ENCODE measurements at regions not wholly inside any gene's neighbourhood (a gene's known extent, or its start where the extent isn't known, plus 50 kb on each side); places are given as distances from the start of the nearest gene placed in this dataset.

GRCh38 chr18:8537400-8537799 is 71.8 kb upstream of the RAB12 start:
- WGBS, 2 experiments (ENCODE audit: low coverage in 1 of 2, low lambda C conversion rate in 2 of 2, missing lambda C conversion rate in 2 of 2), result 47 to 55% methylated on average over 17 of the region's 17 CpGs
- H3K27me3 ChIP-seq (replicated peaks; ENCODE audit: insufficient read depth), result peaks cover 6% of the 10 kb centered on the region; the same call in 1 of the 2 replicates
- no peak overlapping the region for H3K4me2 ChIP-seq (ENCODE audit: unreplicated experiment)
- no peaks in the 10 kb centered on the region for H3K9me2 ChIP-seq (ENCODE audit: insufficient read depth)
- H4K20me1 ChIP-seq (ENCODE audit: insufficient read depth), result no peaks in the 10 kb centered on the region
- no peaks in the 10 kb centered on the region for H3K4me1 ChIP-seq (ENCODE audit: insufficient read depth)
- H3K36me3 ChIP-seq (ENCODE audit: low read depth), result no peaks in the 10 kb centered on the region
- no peak for TF ChIP-seq EZH2phosphoT487 (IDR thresholded peaks at IDR 0.05; ENCODE audit: insufficient read depth, low read depth)
- no peak for TF ChIP-seq EZH2 (IDR thresholded peaks at IDR 0.05; ENCODE audit: insufficient read depth, poor library complexity, severe bottlenecking)
- no peak for DNase-seq
- no peak overlapping the region for H3K4me3 ChIP-seq
- no peaks in the 10 kb centered on the region for H3K9me3 ChIP-seq (ENCODE audit: low read depth)
- H3F3A ChIP-seq (ENCODE audit: insufficient read depth), result no peaks in the 10 kb centered on the region
- H2AFZ ChIP-seq, result no peak overlapping the region
- no peak overlapping the region for H3K9ac ChIP-seq
- H3K79me2 ChIP-seq (ENCODE audit: insufficient read depth), result no peaks in the 10 kb centered on the region
- in situ Hi-C loops (cut with MboI), result no loop called here
- no peak overlapping the region for H3K27ac ChIP-seq

- Histone ChIP-seq H4K20me1 (ENCODE audit: insufficient read depth) (no peaks in the 10 kb centered on the region), H3K9me3 (ENCODE audit: low read depth) (no peaks in the 10 kb centered on the region), H3K4me2 (ENCODE audit: unreplicated experiment) (no peak overlapping the region), H3K79me2 (ENCODE audit: insufficient read depth) (no peaks in the 10 kb centered on the region), H3K27me3 (replicated peaks; ENCODE audit: insufficient read depth) (peaks cover 6% of the 10 kb centered on the region; the same call in 1 of the 2 replicates), H3F3A (ENCODE audit: insufficient read depth) (no peaks in the 10 kb centered on the region), H3K36me3 (ENCODE audit: low read depth) (no peaks in the 10 kb centered on the region), H2AFZ (no peak overlapping the region), H3K9me2 (ENCODE audit: insufficient read depth) (no peaks in the 10 kb centered on the region), H3K4me3 (no peak overlapping the region), H3K27ac (no peak overlapping the region), H3K4me1 (ENCODE audit: insufficient read depth) (no peaks in the 10 kb centered on the region), H3K9ac (no peak overlapping the region)
- 58 to 64% methylated on average over 2 of the region's 2 CpGs for WGBS, 2 experiments (ENCODE audit: low coverage in 1 of 2, low lambda C conversion rate in 2 of 2, missing lambda C conversion rate in 2 of 2)
- DNase-seq, result no peak
- in situ Hi-C loops (cut with MboI), result no loop called here
- TF ChIP-seq EZH2 (IDR thresholded peaks at IDR 0.05; ENCODE audit: insufficient read depth, poor library complexity, severe bottlenecking), result no peak
- TF ChIP-seq EZH2phosphoT487 (IDR thresholded peaks at IDR 0.05; ENCODE audit: insufficient read depth, low read depth), result no peak
Observed at GRCh38 chr18:8538935-8539334, 70.3 kb upstream of the RAB12 start.

- Histone ChIP-seq H3K4me1 (ENCODE audit: insufficient read depth) (peaks cover 6% of the 10 kb centered on the region; the same call in 1 of the 2 replicates), H3K4me3 (no peak overlapping the region), H2AFZ (no peak overlapping the region), H3K4me2 (ENCODE audit: unreplicated experiment) (no peak overlapping the region), H3K27me3 (replicated peaks; ENCODE audit: insufficient read depth) (peaks cover under 1% of the 10 kb centered on the region; the same call in 1 of the 2 replicates), H3K9ac (no peak overlapping the region), H3K27ac (no peak overlapping the region), H3F3A (ENCODE audit: insufficient read depth) (no peaks in the 10 kb centered on the region), H3K36me3 (ENCODE audit: low read depth) (no peaks in the 10 kb centered on the region), H3K9me2 (ENCODE audit: insufficient read depth) (no peaks in the 10 kb centered on the region), H3K79me2 (ENCODE audit: insufficient read depth) (no peaks in the 10 kb centered on the region), H4K20me1 (ENCODE audit: insufficient read depth) (no peaks in the 10 kb centered on the region), H3K9me3 (ENCODE audit: low read depth) (no peaks in the 10 kb centered on the region)
- WGBS, 2 experiments (ENCODE audit: low coverage in 1 of 2, low lambda C conversion rate in 2 of 2, missing lambda C conversion rate in 2 of 2), result 73 to 82% methylated on average over 5 of the region's 5 CpGs
- TF ChIP-seq EZH2 (IDR thresholded peaks at IDR 0.05; ENCODE audit: insufficient read depth, poor library complexity, severe bottlenecking) (no peak), EZH2phosphoT487 (IDR thresholded peaks at IDR 0.05; ENCODE audit: insufficient read depth, low read depth) (no peak)
- in situ Hi-C loops (cut with MboI), result no loop called here
- DNase-seq, result no peak
Observed at GRCh38 chr18:8546677-8547076, 62.6 kb upstream of the RAB12 start.

GRCh38 chr18:8548186-8548585 is 61.1 kb upstream of the RAB12 start:
- H3K4me2 ChIP-seq (ENCODE audit: unreplicated experiment), result no peak overlapping the region
- WGBS, 2 experiments (ENCODE audit: low coverage in 1 of 2, low lambda C conversion rate in 2 of 2, missing lambda C conversion rate in 2 of 2), result 49 to 51% methylated on average over 8 of the region's 8 CpGs
- in situ Hi-C loops (cut with MboI), result no loop called here

More at GRCh38 chr18:8548186-8548585, 61.1 kb upstream of the RAB12 start:
- no peak overlapping the region for H2AFZ ChIP-seq
- no peak overlapping the region for H3K9ac ChIP-seq
- no peaks in the 10 kb centered on the region for H3K36me3 ChIP-seq (ENCODE audit: low read depth)
- no peaks in the 10 kb centered on the region for H3K9me3 ChIP-seq (ENCODE audit: low read depth)
- H4K20me1 ChIP-seq (ENCODE audit: insufficient read depth), result no peaks in the 10 kb centered on the region
- peaks cover 6% of the 10 kb centered on the region; the same call in 1 of the 2 replicates for H3K4me1 ChIP-seq (ENCODE audit: insufficient read depth)
- TF ChIP-seq EZH2 (IDR thresholded peaks at IDR 0.05; ENCODE audit: insufficient read depth, poor library complexity, severe bottlenecking) (no peak), EZH2phosphoT487 (IDR thresholded peaks at IDR 0.05; ENCODE audit: insufficient read depth, low read depth) (no peak)
- no peak overlapping the region for H3K4me3 ChIP-seq
- H3K9me2 ChIP-seq (ENCODE audit: insufficient read depth), result no peaks in the 10 kb centered on the region
- H3F3A ChIP-seq (ENCODE audit: insufficient read depth), result no peaks in the 10 kb centered on the region
- DNase-seq, result peak; percentile 54
- no peaks in the 10 kb centered on the region for H3K79me2 ChIP-seq (ENCODE audit: insufficient read depth)
- no peaks in the 10 kb centered on the region for H3K27me3 ChIP-seq (replicated peaks; ENCODE audit: insufficient read depth)
- no peak overlapping the region for H3K27ac ChIP-seq

Data from GM23248 (cell line).